PC-9 (cell line): ENCODE measurements at regions not wholly inside any gene's neighbourhood (a gene's known extent, or its start where the extent isn't known, plus 50 kb on each side); places are given as distances from the start of the nearest gene placed in this dataset.
"Not testable (repeated sequence)": the region's sequence is repeated elsewhere in the genome, so short reads cannot be mapped to it uniquely, and the experiment has no call there.

ENCODE experiments used
- CTCF ChIP-seq: fragments of 200-600 bp; sonication (generic); conservative IDR thresholded peaks from 2 replicates; pipeline ENCODE4 v1.6.1; 2017; ENCODE audit warnings: mixed run types, antibody characterized with exemption, mild to moderate bottlenecking, moderate library complexity
- EZH2 ChIP-seq: fragments of 200-600 bp; sonication (generic); IDR thresholded peaks from 2 replicates; pipeline ENCODE4 v1.8.0; 2017; ENCODE audit warnings: antibody characterized with exemption, low read depth

- TF ChIP-seq CTCF, EZH2: not testable (repeated sequence)
Observed at GRCh38 chr7:39786440-39786839, 163.1 kb downstream of the RALA start.
